IMR-90 (cell line): ENCODE measurements at regions not wholly inside any gene's neighbourhood (a gene's known extent, or its start where the extent isn't known, plus 50 kb on each side); places are given as distances from the start of the nearest gene placed in this dataset.

Source experiments
- ATAC-seq: fragments of 200-7000 bp; cut with Tn5 transposase; 2 replicates; pipeline ENCODE4 v1.9.1; 2020; ENCODE audit warnings: low read depth, mild to moderate bottlenecking, moderate library complexity
- BruUV-seq: library from RNA; stranded (reverse); fragments of 400-500 nt; replicated peaks from 2 replicates; lab custom pipeline; 2021; lab: Mats Ljungman, UMichigan
- CTCF ChIA-PET: fragments of 300-600 bp; formaldehyde crosslinking; extraction: SDS; loops from one replicate; lab custom pipeline; 2021; ENCODE audit warnings: antibody characterized with exemption; lab: Yijun Ruan, JAX
- POLR2A ChIA-PET: fragments of 300-600 bp; sonication (Branson Sonifier 250); formaldehyde crosslinking; loops from one replicate; lab custom pipeline; 2022; ENCODE audit warnings: antibody characterized with exemption; ENCODE audit not compliant: unreplicated experiment; lab: Charles Lee
- DNase-seq: peaks from one replicate; pipeline ENCODE4 v3.0.0; 2013
- H2AFZ ChIP-seq: replicated peaks from 2 replicates; pipeline ENCODE3; 2013; ENCODE audit warnings: low read length, mild to moderate bottlenecking; ENCODE audit not compliant: poor library complexity
- H2AK5ac ChIP-seq: 2 replicates; pipeline ENCODE4 v1.6.1; 2013; ENCODE audit warnings: low read depth, low read length, inconsistent platforms
- H2AK9ac ChIP-seq: replicated peaks from 2 replicates; pipeline ENCODE3; 2013; ENCODE audit warnings: mild to moderate bottlenecking, low read depth, low read length, moderate library complexity; ENCODE audit not compliant: poor library complexity
- H2BK120ac ChIP-seq: 2 replicates; pipeline ENCODE4 v1.6.1; 2013; ENCODE audit warnings: low read depth, low read length, inconsistent platforms
- H2BK15ac ChIP-seq: 3 replicates; pipeline ENCODE4 v1.6.1; 2013; ENCODE audit warnings: low read depth, low read length, inconsistent platforms
- H2BK20ac ChIP-seq: 2 replicates; pipeline ENCODE4 v1.6.1; 2013; ENCODE audit warnings: low read depth, mild to moderate bottlenecking, inconsistent platforms, low read length, moderate library complexity
- H2BK5ac ChIP-seq: 2 replicates; pipeline ENCODE4 v1.6.1; 2013; ENCODE audit warnings: mild to moderate bottlenecking, low read depth, low read length, inconsistent platforms; ENCODE audit not compliant: poor library complexity, severe bottlenecking
- H3K14ac ChIP-seq: replicated peaks from 2 replicates; pipeline ENCODE4 v1.6.1; 2013; ENCODE audit warnings: low read depth, low read length, inconsistent platforms
- H3K18ac ChIP-seq: 2 replicates; pipeline ENCODE4 v1.6.1; 2013; ENCODE audit warnings: low read depth, low read length, control low read depth
- H3K23ac ChIP-seq: 2 replicates; pipeline ENCODE4 v1.6.1; 2013; ENCODE audit warnings: low read depth, low read length, inconsistent platforms
- H3K27ac ChIP-seq: 2 replicates; pipeline ENCODE4 v1.5.1; 2013; ENCODE audit warnings: mild to moderate bottlenecking, control low read depth, low read length; ENCODE audit not compliant: insufficient read depth
- H3K27me3 ChIP-seq: 2 replicates; pipeline ENCODE4 v1.6.1; 2013; ENCODE audit warnings: low read length; ENCODE audit not compliant: control insufficient read depth, insufficient read depth
- H3K36me3 ChIP-seq: 2 replicates; pipeline ENCODE4 v1.6.1; 2013; ENCODE audit warnings: low read length, mixed read lengths; ENCODE audit not compliant: control insufficient read depth, insufficient read depth
- H3K4ac ChIP-seq: 2 replicates; pipeline ENCODE4 v1.6.1; 2013; ENCODE audit warnings: low read depth, low read length, inconsistent platforms
- H3K4me1 ChIP-seq: 2 replicates; pipeline ENCODE4 v1.6.1; 2013; ENCODE audit warnings: low read length, mixed read lengths; ENCODE audit not compliant: control insufficient read depth, insufficient read depth
- H3K4me2 ChIP-seq: 2 replicates; pipeline ENCODE4 v1.6.1; 2013; ENCODE audit warnings: low read depth, mild to moderate bottlenecking, control low read depth, low read length, moderate library complexity
- H3K4me3 ChIP-seq: 2 replicates; pipeline ENCODE4 v1.5.1; 2013; ENCODE audit warnings: low read depth, mild to moderate bottlenecking, control low read depth, low read length, moderate library complexity; ENCODE audit not compliant: insufficient read depth
- H3K56ac ChIP-seq: 2 replicates; pipeline ENCODE4 v1.6.1; 2013; ENCODE audit warnings: low read length, inconsistent platforms; ENCODE audit not compliant: insufficient read depth; ENCODE audit errors: extremely low read depth
- H3K79me1 ChIP-seq, 2 experiments: 2 replicates each; pipeline ENCODE4 v1.6.1; 2013; ENCODE audit warnings: low read length in 2 of 2, inconsistent platforms in 1 of 2, low read depth in 1 of 2
- H3K9ac ChIP-seq: 2 replicates; pipeline ENCODE4 v1.6.1; 2013; ENCODE audit warnings: low read depth, low read length, control low read depth
- H3K9me1 ChIP-seq: 2 replicates; pipeline ENCODE4 v1.6.1; 2013; ENCODE audit warnings: low read length, inconsistent platforms; ENCODE audit not compliant: insufficient read depth
- H3K9me3 ChIP-seq: 2 replicates; pipeline ENCODE4 v1.6.1; 2013; ENCODE audit warnings: low read length; ENCODE audit not compliant: control insufficient read depth, insufficient read depth
- H4K20me1 ChIP-seq: 2 replicates; pipeline ENCODE4 v1.6.1; 2013; ENCODE audit warnings: low read length, inconsistent platforms; ENCODE audit not compliant: insufficient read depth
- H4K5ac ChIP-seq: 2 replicates; pipeline ENCODE4 v1.6.1; 2013; ENCODE audit warnings: mild to moderate bottlenecking, low read depth, low read length, control low read depth
- H4K8ac ChIP-seq, 2 experiments: 2 replicates each; pipeline ENCODE4 v1.6.1; 2013; ENCODE audit warnings: low read depth in 2 of 2, low read length in 2 of 2, control low read depth in 1 of 2, inconsistent platforms in 1 of 2
- H4K91ac ChIP-seq: 2 replicates; pipeline ENCODE4 v1.6.1; 2013; ENCODE audit warnings: low read depth, low read length, inconsistent platforms; ENCODE audit not compliant: insufficient read depth
- BHLHE40 ChIP-seq: fragments of 150-350 bp; IDR thresholded peaks from 2 replicates; pipeline ENCODE4 v1.6.1; 2016; ENCODE audit warnings: mild to moderate bottlenecking, low read depth, low read length
- CEBPB ChIP-seq: IDR thresholded peaks from 2 replicates; pipeline ENCODE4 v1.6.1; 2012; ENCODE audit warnings: low read depth, low read length, improper control_type of control experiment
- CHD1 ChIP-seq: IDR thresholded peaks from 2 replicates; pipeline ENCODE4 v1.6.1; 2012; ENCODE audit warnings: low read depth, low read length, improper control_type of control experiment
- CTCF ChIP-seq: conservative IDR thresholded peaks from 2 replicates; pipeline ENCODE4 v1.5.1; 2012; ENCODE audit warnings: mild to moderate bottlenecking, low read depth, low read length, improper control_type of control experiment
- FOS ChIP-seq: fragments of 150-350 bp; IDR thresholded peaks from 2 replicates; pipeline ENCODE4 v1.6.1; 2016; ENCODE audit warnings: low read depth, low read length
- MAFK ChIP-seq: IDR thresholded peaks from 2 replicates; pipeline ENCODE4 v1.6.1; 2012; ENCODE audit warnings: low read depth, low read length, improper control_type of control experiment
- MAZ ChIP-seq: IDR thresholded peaks from 2 replicates; pipeline ENCODE4 v1.6.1; 2012; ENCODE audit warnings: low read depth, mild to moderate bottlenecking, low read length, improper control_type of control experiment, moderate library complexity, borderline replicate concordance
- MXI1 ChIP-seq: IDR thresholded peaks from 2 replicates; pipeline ENCODE4 v1.6.1; 2012; ENCODE audit warnings: low read depth, mild to moderate bottlenecking, low read length, moderate library complexity, borderline replicate concordance
- NFE2L2 ChIP-seq: fragments of 150-350 bp; IDR thresholded peaks from 2 replicates; pipeline ENCODE4 v1.6.1; 2016; ENCODE audit warnings: low read depth, mild to moderate bottlenecking, low read length
- POLR2A ChIP-seq: IDR thresholded peaks from 2 replicates; pipeline ENCODE4 v1.6.1; 2012; ENCODE audit warnings: mild to moderate bottlenecking, low read depth, low read length
- RAD21 ChIP-seq: IDR thresholded peaks from 2 replicates; pipeline ENCODE4 v1.6.1; 2012; ENCODE audit warnings: low read length, improper control_type of control experiment
- RCOR1 ChIP-seq: IDR thresholded peaks from 2 replicates; pipeline ENCODE4 v1.6.1; 2012; ENCODE audit warnings: mild to moderate bottlenecking, low read length, improper control_type of control experiment; ENCODE audit not compliant: insufficient replicate concordance
- RFX5 ChIP-seq: IDR thresholded peaks from 2 replicates; pipeline ENCODE4 v1.8.0; 2012; ENCODE audit warnings: low read depth, mild to moderate bottlenecking, low read length, moderate library complexity
- SMC3 ChIP-seq: fragments of 150-350 bp; IDR thresholded peaks from 2 replicates; pipeline ENCODE4 v1.6.1; 2016; ENCODE audit warnings: low read depth, mild to moderate bottlenecking, antibody characterized with exemption, low read length, moderate library complexity
- WGBS, 2 experiments: methylation state at CpG; one replicate each; pipeline versions ENCODE4 v1.1.5 to v1.1.7; 2013; ENCODE audit warnings: missing lambda C conversion rate in 2 of 2; ENCODE audit not compliant: insufficient read length in 1 of 2; ENCODE audit errors: extremely low coverage in 2 of 2; 5-methylcytosine and 5-hydroxymethylcytosine counted together
- dilution Hi-C: fragments of 300-500 bp; cut with HindIII; formaldehyde crosslinking; loops from one replicate; pipeline ENCODE4 v1.14.3; 2018; ENCODE audit warnings: low sequenced_read_pairs; ENCODE audit not compliant: unreplicated experiment
- in situ Hi-C: fragments of 300-500 bp; cut with MboI; formaldehyde crosslinking; loops from 3 replicates; pipeline ENCODE4 v1.14.3; 2019; ENCODE audit warnings: low sequenced_read_pairs, inconsistent platforms, mixed read lengths
- intact Hi-C: fragments of 100-400 bp; cut with micrococcal nuclease; formaldehyde crosslinking; loops from 2 replicates; pipeline ENCODE4 v1.10.0; 2022
- TF ChIP-seq, protein P1 (sequence below): fragments of 150-350 bp; IDR thresholded peaks from 2 replicates; pipeline ENCODE4 v1.6.1; 2017; ENCODE audit warnings: mild to moderate bottlenecking, antibody characterized with exemption, low read length, low read depth

DNA sequence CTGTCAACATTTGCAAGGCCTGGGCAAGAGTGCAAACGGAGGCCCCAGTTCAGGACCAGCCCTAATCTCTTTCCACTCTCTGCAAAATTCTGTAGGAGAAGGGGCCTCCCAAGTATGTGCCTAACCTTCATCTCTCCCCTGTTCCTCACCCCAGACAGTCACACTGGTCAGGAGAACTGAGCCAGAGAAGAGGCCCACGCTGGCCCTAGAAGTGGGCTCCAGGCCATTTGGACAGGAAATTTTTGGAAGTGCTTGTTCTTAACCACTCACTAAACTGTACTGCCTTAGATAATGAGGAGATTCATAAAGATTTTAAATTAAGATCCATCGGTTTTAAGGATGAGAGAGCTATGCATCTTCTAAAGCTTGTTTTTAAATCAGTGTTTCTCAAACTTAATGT lies 129.7 kb upstream of the ADGRL2 start:
- BruUV-seq, result no TSS peak
- no peaks in the 10 kb centered on the region for H3K79me1 ChIP-seq
- no peaks in the 10 kb centered on the region for H3K9me1 ChIP-seq
- POLR2A ChIA-PET, result no interaction called here
- peak overlapping the region; percentile 45 for H2BK20ac ChIP-seq
- intact Hi-C loops (no loop called here), dilution Hi-C loops (no loop called here), in situ Hi-C loops (no loop called here)
- no peak overlapping the region for H3K4me2 ChIP-seq
- H4K91ac ChIP-seq, result peak overlapping the region; percentile 89
- no peaks in the 10 kb centered on the region for H3K4me1 ChIP-seq
- DNase-seq, result no peak
- H3K4ac ChIP-seq, result peak overlapping the region; percentile 89
- H3K27me3 ChIP-seq, result no peaks in the 10 kb centered on the region
- no peak for ATAC-seq
- no peak overlapping the region for H3K27ac ChIP-seq
- H3K9me3 ChIP-seq, result no peaks in the 10 kb centered on the region
- no peaks in the 10 kb centered on the region for H3K36me3 ChIP-seq
- peak overlapping the region; percentile 20 for H3K14ac ChIP-seq
- CTCF ChIA-PET, result interaction anchor here (0.6 to 0.7 kb wide), 2 partner anchors 89 to 178 kb away, joined by 3 to 4 read pairs; no protein-coding TSS in a partner anchor
- H2BK120ac ChIP-seq, result peak overlapping the region; percentile 49
- no peak overlapping the region for H3K23ac ChIP-seq
- H3K56ac ChIP-seq, result no peak overlapping the region
- H2AFZ ChIP-seq, result peak overlapping the region; percentile 50
- H4K20me1 ChIP-seq, result no peaks in the 10 kb centered on the region
- H4K5ac ChIP-seq, result peak overlapping the region; percentile 55
- H3K18ac ChIP-seq, result peak overlapping the region; percentile 19
- no peak overlapping the region for H2AK5ac ChIP-seq
- peak overlapping the region; percentile 81; the same call in 1 of the 3 replicates for H2BK15ac ChIP-seq
- no peak overlapping the region for H3K4me3 ChIP-seq
- no peak overlapping the region for H2AK9ac ChIP-seq
- H4K8ac ChIP-seq, result peak overlapping the region; percentile 79 to 94; a peak in 3 of 4 replicates
- 80% methylated on average over 1 of the region's 3 CpGs; no CpG with 5 or more reads in 1 of the 2 experiments for WGBS, 2 experiments
- no peak for TF ChIP-seq CHD1
- no peak for TF ChIP-seq FOS
- TF ChIP-seq NFE2L2, result no peak
- TF ChIP-seq SMC3, result no peak
- TF ChIP-seq MXI1, result no peak
- no peak for TF ChIP-seq MAZ
- TF ChIP-seq BHLHE40, result no peak
- TF ChIP-seq, protein P1, sequence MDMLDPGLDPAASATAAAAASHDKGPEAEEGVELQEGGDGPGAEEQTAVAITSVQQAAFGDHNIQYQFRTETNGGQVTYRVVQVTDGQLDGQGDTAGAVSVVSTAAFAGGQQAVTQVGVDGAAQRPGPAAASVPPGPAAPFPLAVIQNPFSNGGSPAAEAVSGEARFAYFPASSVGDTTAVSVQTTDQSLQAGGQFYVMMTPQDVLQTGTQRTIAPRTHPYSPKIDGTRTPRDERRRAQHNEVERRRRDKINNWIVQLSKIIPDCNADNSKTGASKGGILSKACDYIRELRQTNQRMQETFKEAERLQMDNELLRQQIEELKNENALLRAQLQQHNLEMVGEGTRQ, result no peak
- no peak for TF ChIP-seq RAD21
- TF ChIP-seq POLR2A, result no peak
- no peak for TF ChIP-seq RCOR1
- no peak for TF ChIP-seq CTCF
- no peak for TF ChIP-seq MAFK
- no peak for TF ChIP-seq RFX5
- TF ChIP-seq CEBPB, result no peak
- no peak overlapping the region for H2BK5ac ChIP-seq
- H3K9ac ChIP-seq, result no peak overlapping the region
